SK-N-MC (cell line): ENCODE measurements at regions not wholly inside any gene's neighbourhood (a gene's known extent, or its start where the extent isn't known, plus 50 kb on each side); places are given as distances from the start of the nearest gene placed in this dataset.

Experiments used
- EZH2 ChIP-seq: fragments of 200-600 bp; sonication (generic); IDR thresholded peaks from one replicate; pipeline ENCODE4 v1.6.1; 2017; ENCODE audit warnings: antibody characterized with exemption
- POLR2AphosphoS5 ChIP-seq: IDR thresholded peaks from 2 replicates; pipeline ENCODE4 v1.6.1; 2012; ENCODE audit warnings: mild to moderate bottlenecking, low read depth, low read length, borderline replicate concordance

DNA sequence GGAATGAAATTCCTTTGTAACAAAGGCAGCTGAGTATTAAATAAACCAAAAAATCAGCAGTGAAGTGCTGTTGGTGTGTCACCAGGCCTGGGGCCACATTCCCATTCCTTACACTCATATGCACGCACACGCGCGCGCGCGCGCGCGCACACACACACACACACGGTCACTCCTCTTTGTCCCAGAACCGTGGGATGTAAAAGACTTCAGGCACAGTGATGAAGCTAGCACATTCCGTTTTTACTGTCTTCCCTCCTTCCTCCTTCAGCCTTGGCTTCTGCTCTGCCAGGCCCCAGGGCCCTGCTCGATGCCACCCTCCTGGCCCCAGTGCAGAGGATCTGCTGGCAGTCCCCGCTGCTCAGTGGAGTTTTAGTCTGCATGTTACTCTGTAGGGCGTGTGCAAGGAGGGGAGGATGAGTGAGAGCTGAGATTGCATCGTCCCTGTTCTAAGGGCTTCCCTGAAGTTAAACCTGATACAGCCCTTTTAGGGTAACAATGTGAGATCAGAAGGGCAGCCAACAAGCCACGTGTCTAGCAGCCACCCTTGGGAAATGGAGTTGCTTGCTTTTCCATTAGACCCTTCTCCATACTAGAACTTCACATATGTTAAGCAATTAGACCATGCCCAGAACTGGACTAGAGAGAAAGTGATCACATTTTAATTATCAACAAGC lies 71.7 kb upstream of the WDR26 start:
- TF ChIP-seq EZH2 (no peak), POLR2AphosphoS5 (no peak)
